ENCODE measurements at regions not wholly inside any gene's neighbourhood (a gene's known extent, or its start where the extent isn't known, plus 50 kb on each side); places are given as distances from the start of the nearest gene placed in this dataset.
A peak's percentile ranks its signal among the peaks of the same experiment; 100 is the strongest.
"Not testable (repeated sequence)": the region's sequence is repeated elsewhere in the genome, so short reads cannot be mapped to it uniquely, and the experiment has no call there.

- no peak for DNase-seq
These were observed 85.2 kb upstream of the TRABD2B start for GRCh38 chr1:48082271-48082962.

GRCh38 chr1:48080331-48081255 lies 83.4 kb upstream of the TRABD2B start:
- no peak for DNase-seq

GRCh38 chr1:48079096-48079495 lies 81.9 kb upstream of the TRABD2B start:
- no peak for DNase-seq

GRCh38 chr1:48077795-48078222 lies 80.6 kb upstream of the TRABD2B start:
- no peak for DNase-seq

- no peak for DNase-seq
These were observed 78.8 kb upstream of the TRABD2B start for GRCh38 chr1:48076017-48076416.

- no peak for DNase-seq
These were observed 76.8 kb upstream of the TRABD2B start for GRCh38 chr1:48073798-48074530.

- DNase-seq, result no peak
These were observed 74.3 kb upstream of the TRABD2B start for GRCh38 chr1:48071513-48071912.

- no peak for DNase-seq
These were observed 73.2 kb upstream of the TRABD2B start for GRCh38 chr1:48070396-48070750.

- DNase-seq, result no peak
These were observed 72.6 kb upstream of the TRABD2B start for GRCh38 chr1:48069662-48070395.

- no peak for DNase-seq
These were observed 71.0 kb upstream of the TRABD2B start for GRCh38 chr1:48068206-48068605.

GRCh38 chr1:48066936-48067335 lies 69.8 kb upstream of the TRABD2B start:
- DNase-seq, result no peak

GRCh38 chr1:48064693-48065092 lies 67.5 kb upstream of the TRABD2B start:
- DNase-seq, result not testable (repeated sequence)

GRCh38 chr1:48062353-48062752 lies 65.2 kb upstream of the TRABD2B start:
- DNase-seq, result no peak

- DNase-seq, result peak; percentile 70
These were observed 64.3 kb upstream of the TRABD2B start for GRCh38 chr1:48061162-48062136.

- no peak for DNase-seq
These were observed 62.1 kb upstream of the TRABD2B start for GRCh38 chr1:48059289-48059688.

- no peak for DNase-seq
These were observed 61.2 kb upstream of the TRABD2B start for GRCh38 chr1:48058135-48059025.

GRCh38 chr1:48057249-48057648 lies 60.1 kb upstream of the TRABD2B start:
- no peak for DNase-seq

GRCh38 chr1:48055876-48056764 lies 58.9 kb upstream of the TRABD2B start:
- DNase-seq, result peak; percentile 7

GRCh38 chr1:48054232-48054631 lies 57.0 kb upstream of the TRABD2B start:
- DNase-seq, result no peak

Measured in NCI-H1105 (cell line).